Neutrophil (primary cell): ENCODE measurements at regions not wholly inside any gene's neighbourhood (a gene's known extent, or its start where the extent isn't known, plus 50 kb on each side); places are given as distances from the start of the nearest gene placed in this dataset.
"Not testable (repeated sequence)": the region's sequence is repeated elsewhere in the genome, so short reads cannot be mapped to it uniquely, and the experiment has no call there.

Experiments used
- H3K27ac ChIP-seq: fragments of 200-600 bp; sonication (generic); 2 replicates; pipeline ENCODE4 v1.5.1; 2016; ENCODE audit warnings: mild to moderate bottlenecking, moderate library complexity
- H3K27me3 ChIP-seq: fragments of 200-600 bp; sonication (generic); 2 replicates; pipeline ENCODE4 v1.6.0; 2016; ENCODE audit warnings: mild to moderate bottlenecking
- H3K36me3 ChIP-seq: fragments of 200-600 bp; sonication (generic); 2 replicates; pipeline ENCODE4 v1.5.1; 2017
- H3K4me1 ChIP-seq, 2 experiments: fragments of 200-600 bp in 1 of 2; sonication (generic) in 1 of 2; 1 replicate in 1 of 2; 2 replicates in 1 of 2; pipeline versions ENCODE4 v1.5.1 to v1.6.1; 2013 to 2016; ENCODE audit warnings: low read depth in 1 of 2, low read length in 1 of 2, mild to moderate bottlenecking in 1 of 2, moderate library complexity in 1 of 2; ENCODE audit not compliant: control insufficient read depth in 1 of 2, insufficient read depth in 1 of 2
- H3K4me3 ChIP-seq, 2 experiments: fragments of 200-600 bp in 1 of 2; sonication (generic) in 1 of 2; 1 replicate in 1 of 2; 2 replicates in 1 of 2; pipeline ENCODE4 v1.5.1; 2013 to 2016; ENCODE audit warnings: low read depth in 1 of 2, low read length in 1 of 2, mild to moderate bottlenecking in 1 of 2, moderate library complexity in 1 of 2
- H3K9me3 ChIP-seq: fragments of 200-600 bp; sonication (generic); 2 replicates; pipeline ENCODE4 v1.5.1; 2016
- TF ChIP-seq, protein P1 (sequence below): fragments of 200-600 bp; sonication (generic); IDR thresholded peaks from 2 replicates; pipeline ENCODE4 v1.5.1; 2016; ENCODE audit warnings: antibody characterized with exemption

DNA sequence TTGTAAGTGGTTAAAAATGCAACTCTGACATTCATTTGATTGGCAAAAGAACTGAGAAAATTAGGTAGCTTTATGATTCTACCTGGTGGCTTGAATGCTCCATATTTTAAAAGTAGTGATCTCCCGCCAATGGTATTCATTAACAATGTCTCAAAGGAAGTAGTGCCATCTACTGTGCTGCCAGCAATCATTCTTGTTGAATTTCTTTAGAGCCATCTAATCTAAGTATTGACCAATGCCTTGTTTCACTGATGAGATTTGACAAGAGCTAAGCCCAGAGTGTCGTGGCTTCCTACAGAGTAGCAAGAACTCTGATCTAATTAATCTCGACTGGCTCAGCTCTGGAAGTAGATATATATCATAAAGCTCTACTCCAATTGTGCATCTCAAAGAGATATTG lies 696.7 kb downstream of the C6orf118 start:
- Histone ChIP-seq H3K27me3 (no peaks in the 10 kb centered on the region), H3K36me3 (no peaks in the 10 kb centered on the region), H3K9me3 (no peaks in the 10 kb centered on the region), H3K27ac (no peak overlapping the region), H3K4me3 (no peak overlapping the region), H3K4me1 (no peaks in the 10 kb centered on the region)
- TF ChIP-seq, protein P1, sequence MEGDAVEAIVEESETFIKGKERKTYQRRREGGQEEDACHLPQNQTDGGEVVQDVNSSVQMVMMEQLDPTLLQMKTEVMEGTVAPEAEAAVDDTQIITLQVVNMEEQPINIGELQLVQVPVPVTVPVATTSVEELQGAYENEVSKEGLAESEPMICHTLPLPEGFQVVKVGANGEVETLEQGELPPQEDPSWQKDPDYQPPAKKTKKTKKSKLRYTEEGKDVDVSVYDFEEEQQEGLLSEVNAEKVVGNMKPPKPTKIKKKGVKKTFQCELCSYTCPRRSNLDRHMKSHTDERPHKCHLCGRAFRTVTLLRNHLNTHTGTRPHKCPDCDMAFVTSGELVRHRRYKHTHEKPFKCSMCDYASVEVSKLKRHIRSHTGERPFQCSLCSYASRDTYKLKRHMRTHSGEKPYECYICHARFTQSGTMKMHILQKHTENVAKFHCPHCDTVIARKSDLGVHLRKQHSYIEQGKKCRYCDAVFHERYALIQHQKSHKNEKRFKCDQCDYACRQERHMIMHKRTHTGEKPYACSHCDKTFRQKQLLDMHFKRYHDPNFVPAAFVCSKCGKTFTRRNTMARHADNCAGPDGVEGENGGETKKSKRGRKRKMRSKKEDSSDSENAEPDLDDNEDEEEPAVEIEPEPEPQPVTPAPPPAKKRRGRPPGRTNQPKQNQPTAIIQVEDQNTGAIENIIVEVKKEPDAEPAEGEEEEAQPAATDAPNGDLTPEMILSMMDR = no peak

DNA sequence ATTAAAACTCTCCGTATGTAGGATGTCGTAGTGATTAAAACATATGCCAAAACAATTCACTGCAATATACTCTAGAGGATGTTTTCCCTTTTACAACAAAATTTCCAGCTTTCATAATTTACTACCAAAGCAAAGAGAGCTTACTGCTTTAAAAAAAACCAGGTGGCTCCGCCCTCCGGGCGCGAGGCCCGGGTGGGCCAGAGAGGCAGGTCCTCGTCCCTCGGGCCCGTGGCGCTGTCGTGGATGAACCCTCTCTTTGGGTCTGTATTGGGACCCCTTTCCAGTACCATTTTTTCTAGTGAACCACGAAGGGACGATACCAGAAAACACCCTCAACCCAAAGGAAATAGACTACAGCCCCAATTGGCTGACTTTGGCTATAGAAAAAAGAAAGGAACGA lies 698.5 kb downstream of the C6orf118 start:
- not testable (repeated sequence) for H3K27ac ChIP-seq, H3K4me3 ChIP-seq, H3K27me3 ChIP-seq

DNA sequence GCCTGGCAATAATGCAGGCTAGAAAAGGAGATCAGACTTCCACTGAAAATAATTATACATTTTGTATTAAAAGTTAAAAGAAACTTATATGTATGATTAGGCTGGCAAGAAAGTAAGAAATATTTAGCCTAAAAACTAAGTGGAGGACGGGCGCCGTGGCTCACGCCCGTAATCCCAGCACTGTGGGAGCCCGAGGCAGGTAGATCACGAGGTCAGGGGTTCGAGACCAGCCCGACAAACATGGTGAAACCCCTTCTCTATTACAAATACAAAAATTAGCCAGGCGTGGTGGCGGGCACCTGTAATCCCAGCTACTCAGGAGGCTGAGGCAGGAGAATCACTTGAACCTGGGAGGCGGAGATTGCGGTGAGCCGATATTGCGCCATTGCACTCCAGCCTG lies 707.0 kb downstream of the C6orf118 start:
- not testable (repeated sequence) for H3K4me1 ChIP-seq, H3K4me3 ChIP-seq, H3K36me3 ChIP-seq, H3K9me3 ChIP-seq, H3K27me3 ChIP-seq, H3K27ac ChIP-seq

More for the DNA sequence above, 698.5 kb downstream of the C6orf118 start:
- H3K4me1 ChIP-seq, H3K36me3 ChIP-seq, H3K9me3 ChIP-seq: not testable (repeated sequence)

DNA sequence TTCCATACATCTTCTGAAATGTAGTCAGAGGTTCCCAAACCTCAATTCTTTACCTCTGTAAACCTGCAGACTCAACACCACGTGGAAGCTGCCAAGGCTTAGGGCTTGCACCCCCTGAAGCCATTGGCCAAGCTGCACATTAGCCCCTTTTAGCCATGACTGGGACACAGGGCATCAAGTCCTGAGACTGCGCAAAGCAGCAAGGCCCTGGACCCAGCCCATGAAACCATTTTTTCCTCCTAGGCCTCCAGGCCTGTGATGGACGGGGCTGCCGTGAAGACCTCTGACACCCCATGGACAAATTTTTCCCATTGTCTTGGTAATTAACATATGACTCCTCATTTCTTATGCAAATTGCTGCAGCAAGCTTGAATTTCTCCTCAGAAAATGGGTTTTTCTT lies 727.8 kb downstream of the C6orf118 start:
- Histone ChIP-seq H3K27ac (no peak overlapping the region), H3K36me3 (no peaks in the 10 kb centered on the region), H3K4me3 (no peak overlapping the region), H3K27me3 (no peaks in the 10 kb centered on the region), H3K4me1 (no peaks in the 10 kb centered on the region), H3K9me3 (no peaks in the 10 kb centered on the region)
- TF ChIP-seq, protein P1 = no peak

DNA sequence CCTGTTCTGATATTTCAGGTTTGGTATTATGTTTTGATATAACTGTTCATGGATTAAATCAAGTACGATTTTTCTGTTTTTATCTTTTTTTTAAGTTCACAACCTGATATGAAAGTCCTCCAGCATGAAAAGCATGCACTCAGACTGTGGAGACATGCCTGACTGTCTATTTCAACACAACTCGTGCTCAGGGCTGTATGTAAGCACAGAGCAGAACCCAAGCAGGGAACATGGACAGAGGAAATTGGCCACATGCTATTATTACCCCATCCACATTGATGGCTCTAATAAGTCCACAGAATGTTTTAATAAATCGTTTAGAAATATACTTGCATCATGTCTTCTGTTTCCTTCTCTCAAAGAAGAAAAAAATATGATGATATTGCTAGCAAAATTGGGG lies 730.4 kb downstream of the C6orf118 start:
- Histone ChIP-seq H3K9me3 (no peaks in the 10 kb centered on the region), H3K27me3 (no peaks in the 10 kb centered on the region), H3K4me3 (no peak overlapping the region), H3K27ac (no peak overlapping the region), H3K4me1 (no peaks in the 10 kb centered on the region), H3K36me3 (no peaks in the 10 kb centered on the region)
- TF ChIP-seq, protein P1 = no peak

DNA sequence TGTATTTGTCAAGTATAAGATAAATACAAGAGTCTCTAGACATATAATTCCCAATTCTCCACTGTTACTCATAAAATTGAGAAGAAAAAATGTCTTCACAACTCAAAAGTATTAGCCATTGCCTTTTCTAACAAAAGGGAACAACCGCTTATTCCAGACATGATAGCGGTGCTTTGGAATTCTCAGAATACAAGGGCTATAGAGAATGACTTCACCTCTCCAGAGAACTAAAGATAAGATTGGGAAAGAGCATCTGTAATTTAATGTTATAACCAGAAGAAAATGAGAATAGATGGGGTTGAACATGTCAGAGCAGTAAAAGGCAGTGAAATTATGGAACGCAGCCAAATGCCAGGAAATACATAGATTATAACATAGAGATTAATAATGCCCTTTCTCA lies 730.8 kb downstream of the C6orf118 start:
- H3K4me1 ChIP-seq = no peaks in the 10 kb centered on the region
- no peak overlapping the region for H3K4me3 ChIP-seq
- H3K27ac ChIP-seq = no peak overlapping the region
- H3K9me3 ChIP-seq = no peaks in the 10 kb centered on the region
- no peaks in the 10 kb centered on the region for H3K27me3 ChIP-seq
- no peaks in the 10 kb centered on the region for H3K36me3 ChIP-seq
- TF ChIP-seq, protein P1 = no peak

DNA sequence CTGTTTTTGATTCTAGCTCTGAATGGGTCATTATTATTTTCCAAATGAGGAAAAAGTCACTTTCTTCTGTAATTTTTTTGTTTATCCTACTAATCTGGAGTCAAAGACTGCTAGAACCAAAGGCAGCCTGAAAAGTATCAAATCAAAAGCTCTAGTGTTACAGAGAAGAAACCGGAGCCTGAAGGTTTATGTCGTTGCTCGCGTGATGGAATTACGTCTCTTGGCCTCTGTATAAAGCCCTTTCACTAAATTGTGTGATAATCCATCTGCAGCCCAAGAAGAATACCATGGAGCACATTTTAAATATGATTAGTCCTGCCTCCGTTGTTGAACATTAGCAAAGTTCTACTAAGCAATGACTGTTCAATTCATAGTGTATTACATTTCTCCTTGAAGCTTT lies 738.6 kb downstream of the C6orf118 start:
- TF ChIP-seq, protein P1 = no peak
- H3K4me3 ChIP-seq = no peak overlapping the region
- no peaks in the 10 kb centered on the region for H3K27me3 ChIP-seq
- H3K27ac ChIP-seq = no peak overlapping the region
- no peaks in the 10 kb centered on the region for H3K9me3 ChIP-seq
- no peaks in the 10 kb centered on the region for H3K4me1 ChIP-seq
- no peaks in the 10 kb centered on the region for H3K36me3 ChIP-seq
